ENCODE measurements at regions not wholly inside any gene's neighbourhood (a gene's known extent, or its start where the extent isn't known, plus 50 kb on each side); places are given as distances from the start of the nearest gene placed in this dataset.
"Not testable (repeated sequence)": the region's sequence is repeated elsewhere in the genome, so short reads cannot be mapped to it uniquely, and the experiment has no call there.

GRCh38 chrX:8003147-8003883 is 76.1 kb upstream of the PNPLA4 start:
- Histone ChIP-seq H3K4me3 (no peak overlapping the region), H3K9me3 (no peaks in the 10 kb centered on the region), H3K27ac (no peak overlapping the region), H3K27me3 (ENCODE audit: low read depth) (no peaks in the 10 kb centered on the region), H3K4me1 (no peaks in the 10 kb centered on the region), H3K36me3 (no peaks in the 10 kb centered on the region)
- DNase-seq: no peak
- intact Hi-C loops (cut with DNase I): no loop called here
- ATAC-seq: no peak
- no peak for TF ChIP-seq CTCF (IDR thresholded peaks at IDR 0.05)

GRCh38 chrX:7996851-7997250 is 69.6 kb upstream of the PNPLA4 start:
- intact Hi-C loops (cut with DNase I): no loop called here
- TF ChIP-seq CTCF (IDR thresholded peaks at IDR 0.05): no peak
- no peak for DNase-seq
- ATAC-seq: peak in 1 of 2 donors; percentile 80
- Histone ChIP-seq H3K4me3 (no peak overlapping the region), H3K27me3 (ENCODE audit: low read depth) (no peaks in the 10 kb centered on the region), H3K27ac (no peak overlapping the region), H3K9me3 (no peaks in the 10 kb centered on the region), H3K36me3 (no peaks in the 10 kb centered on the region), H3K4me1 (no peaks in the 10 kb centered on the region)

DNA sequence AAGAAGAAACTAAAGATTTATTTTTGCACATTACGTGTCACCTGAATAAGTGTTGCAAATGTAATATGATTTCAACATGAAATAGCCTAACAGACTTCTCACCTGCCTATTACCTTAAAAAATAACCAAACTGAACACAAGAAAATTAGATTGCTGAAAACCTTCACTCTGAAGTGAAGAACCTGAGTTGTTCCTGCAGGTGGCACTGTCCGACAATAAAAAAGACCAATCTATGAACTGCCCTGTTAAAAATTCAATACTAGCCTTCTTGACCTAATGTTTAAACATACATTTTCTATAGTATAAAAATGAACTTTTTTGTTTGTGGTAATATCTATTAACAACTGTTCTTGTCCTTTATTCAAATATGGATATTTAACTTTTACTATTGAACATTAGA is 69.2 kb upstream of the PNPLA4 start:
- DNase-seq (no peak), ATAC-seq (peak in 1 of 2 donors; percentile 88)
- H3K27ac ChIP-seq: no peak overlapping the region

DNA sequence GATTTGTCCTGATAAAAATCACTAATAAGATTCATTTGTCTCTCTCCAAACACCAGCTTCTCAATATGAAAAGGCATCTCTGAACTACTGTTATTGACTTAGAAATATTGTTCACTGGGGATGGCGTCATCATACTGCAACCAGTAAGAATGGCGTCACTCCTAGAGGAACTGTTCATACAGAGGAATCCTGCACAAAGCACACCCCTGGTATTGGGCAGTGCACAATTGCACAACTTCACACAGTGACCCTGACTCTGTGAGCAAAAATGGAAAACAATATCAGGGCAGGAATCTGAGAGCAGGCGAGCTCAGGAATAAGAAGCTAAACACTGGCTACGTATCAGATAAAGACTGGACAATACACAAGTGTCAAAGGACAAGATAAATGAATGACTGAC is 66.7 kb upstream of the PNPLA4 start:
- H3K9me3 ChIP-seq: no peaks in the 10 kb centered on the region
- no peaks in the 10 kb centered on the region for H3K27me3 ChIP-seq (ENCODE audit: low read depth)
- H3K4me1 ChIP-seq: no peaks in the 10 kb centered on the region
- intact Hi-C loops (cut with DNase I): no loop called here
- no peak for TF ChIP-seq CTCF (IDR thresholded peaks at IDR 0.05)
- H3K27ac ChIP-seq: no peak overlapping the region
- no peak for DNase-seq
- no peak for ATAC-seq
- H3K36me3 ChIP-seq: no peaks in the 10 kb centered on the region
- H3K4me3 ChIP-seq: no peak overlapping the region

More for the DNA sequence above, 69.2 kb upstream of the PNPLA4 start:
- Histone ChIP-seq H3K9me3 (no peaks in the 10 kb centered on the region), H3K4me3 (no peak overlapping the region), H3K4me1 (no peaks in the 10 kb centered on the region), H3K36me3 (no peaks in the 10 kb centered on the region), H3K27me3 (ENCODE audit: low read depth) (no peaks in the 10 kb centered on the region)
- TF ChIP-seq CTCF (IDR thresholded peaks at IDR 0.05): peak; percentile 43
- intact Hi-C loops (cut with DNase I): no loop called here

DNA sequence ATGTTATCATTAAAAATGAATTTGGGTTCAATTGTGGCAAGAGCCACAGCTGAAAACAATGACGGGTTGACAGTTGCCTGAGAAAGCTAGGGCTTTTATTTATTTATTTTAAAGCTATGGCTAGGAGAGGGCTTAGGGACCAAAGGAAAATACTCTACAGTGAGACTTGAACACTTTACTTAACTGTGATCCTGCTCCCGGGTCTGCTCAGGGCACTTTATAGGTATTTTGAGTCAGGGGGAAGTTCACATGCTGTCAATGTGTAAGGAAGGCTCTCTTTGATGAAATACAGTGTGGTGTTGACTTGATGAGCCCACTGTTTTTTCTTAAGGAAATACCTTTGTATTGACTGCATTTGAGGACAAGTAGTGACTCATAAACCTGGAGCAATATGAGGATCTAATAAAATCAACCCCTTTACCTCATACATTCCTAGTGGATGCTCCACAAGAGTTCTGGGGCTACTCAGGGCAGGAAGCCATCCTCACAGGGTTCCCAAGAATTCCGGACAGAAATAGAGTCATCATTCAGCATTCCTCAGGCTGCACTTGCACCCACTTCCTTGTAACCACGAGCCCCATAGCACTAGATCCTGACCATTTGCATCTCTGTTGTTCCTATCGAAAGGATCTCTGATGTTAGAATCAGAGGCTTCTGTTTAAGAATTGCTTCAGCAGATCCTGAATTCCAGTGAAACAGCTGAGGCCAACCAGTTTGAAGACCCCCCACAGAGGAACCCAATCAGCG is 61.0 kb upstream of the PNPLA4 start:
- H3K27ac ChIP-seq; H3K36me3 ChIP-seq; H3K4me3 ChIP-seq; H3K4me1 ChIP-seq; intact Hi-C loops (cut with DNase I); H3K27me3 ChIP-seq (ENCODE audit: low read depth); DNase-seq; H3K9me3 ChIP-seq; ATAC-seq: not testable (repeated sequence)

Data from lower lobe of right lung (tissue), 2 donors.